Fibroblast of lung (primary cell): ENCODE measurements at regions not wholly inside any gene's neighbourhood (a gene's known extent, or its start where the extent isn't known, plus 50 kb on each side); places are given as distances from the start of the nearest gene placed in this dataset.

Source experiments
- DNase-seq, 2 donors: peaks; one replicate each; pipeline versions ENCODE4 v3.0.0 to v3.0.0-alpha.2; 2010; ENCODE audit warnings: low read depth in 2 of 2
- H2AFZ ChIP-seq: 2 replicates; pipeline ENCODE4 v1.5.1; 2012; ENCODE audit warnings: low read length, control low read depth, inconsistent platforms
- H3K27ac ChIP-seq: 2 replicates; pipeline ENCODE4 v1.5.1; 2011; ENCODE audit warnings: low read length, control low read depth; ENCODE audit not compliant: insufficient read depth
- H3K27me3 ChIP-seq: 2 replicates; pipeline ENCODE4 v1.5.1; 2011; ENCODE audit warnings: mild to moderate bottlenecking, low read length; ENCODE audit not compliant: control insufficient read depth, insufficient read depth
- H3K36me3 ChIP-seq: 2 replicates; pipeline ENCODE4 v1.5.1; 2011; ENCODE audit warnings: low read length; ENCODE audit not compliant: control insufficient read depth, insufficient read depth
- H3K4me1 ChIP-seq: 2 replicates; pipeline ENCODE4 v1.5.1; 2011; ENCODE audit warnings: low read length; ENCODE audit not compliant: control insufficient read depth, insufficient read depth; ENCODE audit errors: extremely low read depth
- H3K4me2 ChIP-seq: 2 replicates; pipeline ENCODE4 v1.5.1; 2011; ENCODE audit warnings: low read length, control low read depth; ENCODE audit not compliant: insufficient read depth; ENCODE audit errors: extremely low read depth
- H3K4me3 ChIP-seq, 4 experiments: fragments of 200-600 bp in 1 of 4; sonication (generic) in 1 of 4; replicated peaks in 1 of 4; 2 replicates each; pipeline ENCODE4 v1.5.1; 2011 to 2016; ENCODE audit warnings: low read length in 4 of 4, low read depth in 3 of 4, mild to moderate bottlenecking in 3 of 4, control low read depth in 2 of 4, inconsistent platforms in 1 of 4, mixed read lengths in 1 of 4; ENCODE audit not compliant: insufficient read depth in 1 of 4; ENCODE audit errors: control extremely low read depth in 1 of 4
- H3K79me2 ChIP-seq: 2 replicates; pipeline ENCODE4 v1.5.1; 2012; ENCODE audit warnings: mild to moderate bottlenecking, low read length, inconsistent platforms; ENCODE audit not compliant: control insufficient read depth, insufficient read depth
- H3K9ac ChIP-seq: 2 replicates; pipeline ENCODE4 v1.5.1; 2011; ENCODE audit warnings: mild to moderate bottlenecking, low read length, control low read depth; ENCODE audit not compliant: insufficient read depth
- H3K9me3 ChIP-seq: 2 replicates; pipeline ENCODE4 v1.5.1; 2012; ENCODE audit warnings: low read depth, low read length; ENCODE audit not compliant: control insufficient read depth, insufficient read depth
- H4K20me1 ChIP-seq: 2 replicates; pipeline ENCODE4 v1.5.1; 2011; ENCODE audit warnings: low read length; ENCODE audit not compliant: control insufficient read depth, insufficient read depth; ENCODE audit errors: extremely low read depth
- EZH2 ChIP-seq: IDR thresholded peaks from 2 replicates; pipeline ENCODE4 v1.5.1; 2012; ENCODE audit warnings: low read length, control low read depth, mild to moderate bottlenecking; ENCODE audit errors: missing control alignments
- TF ChIP-seq, protein P1 (sequence below), 2 donors: IDR thresholded peaks in 1 of 2; conservative IDR thresholded peaks in 1 of 2; 1 replicate in 1 of 2; 2 replicates in 1 of 2; pipeline ENCODE4 v1.5.1; 2011 to 2012; ENCODE audit warnings: low read length in 2 of 2, control low read depth in 1 of 2, inconsistent platforms in 1 of 2, low read depth in 1 of 2, mild to moderate bottlenecking in 1 of 2

DNA sequence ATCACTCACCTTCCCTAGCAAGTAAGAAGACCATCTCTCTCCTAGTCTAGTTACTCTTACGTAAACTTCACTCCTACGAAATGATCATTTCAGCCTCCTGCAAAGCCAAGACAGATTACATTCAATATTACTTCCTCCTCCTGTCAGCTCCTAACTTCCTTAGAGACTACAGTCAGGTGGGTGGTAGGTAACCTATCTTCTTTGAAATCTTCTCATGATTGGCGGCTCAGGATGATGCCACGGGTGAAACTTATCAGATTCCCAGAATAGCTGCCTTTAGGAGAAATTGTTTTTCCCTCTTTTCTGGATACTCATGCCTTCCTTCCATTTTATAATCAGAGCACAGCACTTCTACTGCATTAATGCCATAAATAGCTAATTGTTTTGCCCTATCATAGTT is 744.8 kb upstream of the HS3ST1 start:
- no peak for TF ChIP-seq EZH2
- TF ChIP-seq, protein P1, sequence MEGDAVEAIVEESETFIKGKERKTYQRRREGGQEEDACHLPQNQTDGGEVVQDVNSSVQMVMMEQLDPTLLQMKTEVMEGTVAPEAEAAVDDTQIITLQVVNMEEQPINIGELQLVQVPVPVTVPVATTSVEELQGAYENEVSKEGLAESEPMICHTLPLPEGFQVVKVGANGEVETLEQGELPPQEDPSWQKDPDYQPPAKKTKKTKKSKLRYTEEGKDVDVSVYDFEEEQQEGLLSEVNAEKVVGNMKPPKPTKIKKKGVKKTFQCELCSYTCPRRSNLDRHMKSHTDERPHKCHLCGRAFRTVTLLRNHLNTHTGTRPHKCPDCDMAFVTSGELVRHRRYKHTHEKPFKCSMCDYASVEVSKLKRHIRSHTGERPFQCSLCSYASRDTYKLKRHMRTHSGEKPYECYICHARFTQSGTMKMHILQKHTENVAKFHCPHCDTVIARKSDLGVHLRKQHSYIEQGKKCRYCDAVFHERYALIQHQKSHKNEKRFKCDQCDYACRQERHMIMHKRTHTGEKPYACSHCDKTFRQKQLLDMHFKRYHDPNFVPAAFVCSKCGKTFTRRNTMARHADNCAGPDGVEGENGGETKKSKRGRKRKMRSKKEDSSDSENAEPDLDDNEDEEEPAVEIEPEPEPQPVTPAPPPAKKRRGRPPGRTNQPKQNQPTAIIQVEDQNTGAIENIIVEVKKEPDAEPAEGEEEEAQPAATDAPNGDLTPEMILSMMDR (conservative IDR thresholded peaks at IDR 0.05 in 1 of 2, IDR thresholded peaks at IDR 0.05 in 1 of 2; ENCODE audit: low read depth in 1 of 2, low read length in 2 of 2): no peak
- no peak for DNase-seq
- no peaks in the 10 kb centered on the region for H4K20me1 ChIP-seq
- H3K9ac ChIP-seq: no peak overlapping the region
- no peak overlapping the region for H3K4me2 ChIP-seq
- no peaks in the 10 kb centered on the region for H3K4me1 ChIP-seq
- no peaks in the 10 kb centered on the region for H3K27me3 ChIP-seq
- no peaks in the 10 kb centered on the region for H3K36me3 ChIP-seq
- no peaks in the 10 kb centered on the region for H3K9me3 ChIP-seq
- no peaks in the 10 kb centered on the region for H3K79me2 ChIP-seq
- H2AFZ ChIP-seq: no peak overlapping the region
- H3K4me3 ChIP-seq: no peak overlapping the region
- no peak overlapping the region for H3K27ac ChIP-seq

DNA sequence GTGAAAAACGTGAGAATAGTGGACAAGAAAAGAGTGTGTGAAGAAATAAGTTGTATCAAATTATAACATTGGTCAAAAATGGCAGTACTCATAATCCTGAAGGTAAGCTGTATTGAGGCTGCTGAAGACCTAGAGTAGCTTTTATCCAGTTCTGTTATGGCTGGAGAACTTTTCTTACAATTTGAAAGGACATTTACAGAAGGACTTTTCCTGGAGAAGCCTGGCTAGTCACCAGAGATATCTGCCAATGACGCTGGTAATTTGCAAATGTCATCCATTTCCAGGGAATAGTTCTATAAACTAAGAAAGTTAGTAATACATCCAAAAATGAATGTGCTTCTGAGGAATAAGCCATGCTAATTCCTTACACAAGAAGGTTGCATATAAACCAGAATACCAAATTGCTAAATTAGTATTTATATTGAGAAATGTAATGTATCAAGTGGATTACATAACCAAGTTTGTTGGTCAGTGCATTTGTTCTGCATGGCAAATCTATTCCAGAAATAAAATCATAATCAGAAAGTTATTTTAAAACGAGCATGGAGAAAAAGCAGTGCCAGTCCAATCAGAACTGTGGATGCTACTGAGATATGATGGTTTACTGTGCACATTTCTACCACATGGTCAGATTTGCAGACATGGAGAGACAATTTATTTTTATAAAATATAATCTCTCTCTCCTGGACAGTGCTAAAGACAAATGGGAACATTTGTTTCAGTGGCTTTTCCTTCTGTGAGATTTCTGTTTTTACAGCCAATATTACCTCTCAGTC is 743.7 kb upstream of the HS3ST1 start:
- Histone ChIP-seq H3K36me3 (no peaks in the 10 kb centered on the region), H4K20me1 (no peaks in the 10 kb centered on the region), H3K27ac (no peak overlapping the region), H2AFZ (no peak overlapping the region), H3K4me1 (no peaks in the 10 kb centered on the region), H3K4me3 (no peak overlapping the region), H3K79me2 (no peaks in the 10 kb centered on the region), H3K9ac (no peak overlapping the region), H3K4me2 (no peak overlapping the region), H3K9me3 (no peaks in the 10 kb centered on the region), H3K27me3 (no peaks in the 10 kb centered on the region)
- TF ChIP-seq, protein P1 (conservative IDR thresholded peaks at IDR 0.05 in 1 of 2, IDR thresholded peaks at IDR 0.05 in 1 of 2; ENCODE audit: low read depth in 1 of 2, low read length in 2 of 2): no peak
- no peak for TF ChIP-seq EZH2
- DNase-seq: no peak

DNA sequence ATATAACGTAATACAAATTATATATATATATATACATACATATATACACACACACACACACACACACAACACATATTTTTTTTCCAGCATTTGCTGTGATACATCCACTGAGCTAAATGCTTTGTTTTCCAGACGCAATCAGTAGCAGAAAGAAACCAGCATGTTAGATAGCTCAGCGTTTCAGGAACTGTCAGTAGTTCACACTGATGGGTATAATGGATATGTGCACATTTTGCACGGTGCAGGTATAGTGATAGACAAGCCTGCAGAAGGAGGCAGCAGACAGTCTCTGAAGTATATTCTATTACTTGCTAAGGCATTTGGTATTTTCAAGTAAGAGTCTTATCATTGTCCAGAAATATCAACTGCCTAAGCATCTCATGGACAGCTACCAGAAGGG is 741.6 kb upstream of the HS3ST1 start:
- H3K9me3 ChIP-seq: no peaks in the 10 kb centered on the region
- H4K20me1 ChIP-seq: no peaks in the 10 kb centered on the region
- DNase-seq: no peak
- H3K36me3 ChIP-seq: no peaks in the 10 kb centered on the region
- H3K79me2 ChIP-seq: no peaks in the 10 kb centered on the region
- no peak for TF ChIP-seq EZH2
- TF ChIP-seq, protein P1 (conservative IDR thresholded peaks at IDR 0.05 in 1 of 2, IDR thresholded peaks at IDR 0.05 in 1 of 2; ENCODE audit: low read depth in 1 of 2, low read length in 2 of 2): no peak
- no peak overlapping the region for H3K4me3 ChIP-seq
- no peak overlapping the region for H3K9ac ChIP-seq
- H3K27me3 ChIP-seq: no peaks in the 10 kb centered on the region
- H2AFZ ChIP-seq: no peak overlapping the region
- H3K4me2 ChIP-seq: no peak overlapping the region
- H3K4me1 ChIP-seq: no peaks in the 10 kb centered on the region
- H3K27ac ChIP-seq: no peak overlapping the region
